H1 (cell line): ENCODE measurements at regions not wholly inside any gene's neighbourhood (a gene's known extent, or its start where the extent isn't known, plus 50 kb on each side); places are given as distances from the start of the nearest gene placed in this dataset.
"Not testable (repeated sequence)": the region's sequence is repeated elsewhere in the genome, so short reads cannot be mapped to it uniquely, and the experiment has no call there.

ENCODE experiments used
- CTCF ChIA-PET: fragments of 300-600 bp; sonication (Branson Sonifier 250); formaldehyde crosslinking; loops from one replicate; lab custom pipeline; 2021; ENCODE audit not compliant: partially characterized antibody; lab: Charles Lee
- POLR2A ChIA-PET: fragments of 300-600 bp; sonication (Branson Sonifier 250); formaldehyde crosslinking; loops from one replicate; lab custom pipeline; 2021; ENCODE audit warnings: inconsistent platforms; ENCODE audit not compliant: partially characterized antibody; lab: Charles Lee
- DNase-seq, 2 experiments: peaks; one replicate each; pipeline versions ENCODE4 v3.0.0 to v3.0.0-alpha.2; 2010 to 2022; ENCODE audit warnings: low spot score in 2 of 2, low read depth in 1 of 2, mixed read lengths in 1 of 2
- FAIRE-seq: peaks from 2 replicates; lab custom pipeline; 2011; peaks lifted over from hg19 to GRCh38; lab: Jason Lieb, UNC
- H2AFZ ChIP-seq: 2 replicates; pipeline ENCODE4 v1.8.1; 2012; ENCODE audit warnings: low read length, inconsistent platforms
- H2AK5ac ChIP-seq: 2 replicates; pipeline ENCODE4 v1.6.1; 2013; ENCODE audit warnings: low read depth, low read length
- H2BK120ac ChIP-seq: replicated peaks from 2 replicates; pipeline ENCODE3; 2013; ENCODE audit warnings: low read depth, low read length, inconsistent platforms
- H2BK12ac ChIP-seq: 2 replicates; pipeline ENCODE4 v1.6.1; 2013; ENCODE audit warnings: low read depth, low read length
- H2BK15ac ChIP-seq: 2 replicates; pipeline ENCODE4 v1.6.1; 2013; ENCODE audit warnings: low read length
- H2BK20ac ChIP-seq: 2 replicates; pipeline ENCODE4 v1.6.1; 2013; ENCODE audit warnings: low read length
- H2BK5ac ChIP-seq: 2 replicates; pipeline ENCODE4 v1.6.1; 2013; ENCODE audit warnings: low read depth, low read length
- H3K14ac ChIP-seq: 2 replicates; pipeline ENCODE4 v1.6.1; 2013; ENCODE audit warnings: inconsistent platforms; ENCODE audit not compliant: insufficient read length
- H3K18ac ChIP-seq: 2 replicates; pipeline ENCODE4 v1.6.1; 2013; ENCODE audit warnings: low read length; ENCODE audit errors: extremely low read depth
- H3K23ac ChIP-seq: 2 replicates; pipeline ENCODE4 v1.6.1; 2013; ENCODE audit warnings: inconsistent platforms; ENCODE audit not compliant: insufficient read length
- H3K23me2 ChIP-seq: 2 replicates; pipeline ENCODE4 v1.6.1; 2013; ENCODE audit warnings: low read depth, low read length
- H3K27ac ChIP-seq: 2 replicates; pipeline ENCODE4 v1.6.1; 2011; ENCODE audit warnings: low read depth, low read length, inconsistent platforms
- H3K27me3 ChIP-seq, 4 experiments: replicated peaks in 1 of 4; 1 replicate in 1 of 4; 2 replicates in 3 of 4; pipeline versions ENCODE4 v1.6.1 to v1.8.1; 2011 to 2013; ENCODE audit warnings: low read length in 3 of 4, mild to moderate bottlenecking in 3 of 4, inconsistent platforms in 2 of 4, mixed read lengths in 2 of 4, moderate library complexity in 1 of 4; ENCODE audit not compliant: control insufficient read depth in 3 of 4, insufficient read depth in 3 of 4; ENCODE audit errors: extremely low read depth in 1 of 4
- H3K36me3 ChIP-seq, 4 experiments: 2 replicates each; pipeline versions ENCODE4 v1.6.1 to v1.8.1; 2011 to 2013; ENCODE audit warnings: mild to moderate bottlenecking in 4 of 4, low read length in 3 of 4, moderate library complexity in 2 of 4, control low read depth in 1 of 4, inconsistent platforms in 1 of 4; ENCODE audit not compliant: insufficient read depth in 4 of 4, control insufficient read depth in 2 of 4
- H3K4ac ChIP-seq: replicated peaks from 2 replicates; pipeline ENCODE3; 2013; ENCODE audit warnings: low read length, low read depth, mixed read lengths, inconsistent platforms; ENCODE audit not compliant: insufficient read length
- H3K4me1 ChIP-seq, 4 experiments: replicated peaks in 1 of 4; 1 replicate in 1 of 4; 2 replicates in 3 of 4; pipeline versions ENCODE4 v1.6.1 to v1.8.1; 2011 to 2013; ENCODE audit warnings: low read length in 3 of 4, inconsistent platforms in 2 of 4, mixed read lengths in 1 of 4; ENCODE audit not compliant: insufficient read depth in 4 of 4, control insufficient read depth in 3 of 4
- H3K4me2 ChIP-seq, 2 experiments: 2 replicates each; pipeline versions ENCODE4 v1.6.1 to v1.8.1; 2011 to 2013; ENCODE audit warnings: low read depth in 2 of 2, low read length in 2 of 2, control low read depth in 1 of 2, inconsistent platforms in 1 of 2, mild to moderate bottlenecking in 1 of 2; ENCODE audit not compliant: insufficient read depth in 1 of 2
- H3K4me3 ChIP-seq, 4 experiments: fragments of 200-600, 300-600 bp in 1 of 4; sonication (generic), shearing (Covaris generic), sonication (Bioruptor Twin) in 1 of 4; 2 replicates each; pipeline versions ENCODE4 v1.5.1 to v1.8.1; 2011 to 2016; ENCODE audit warnings: low read length in 4 of 4, low read depth in 3 of 4, control low read depth in 2 of 4, inconsistent platforms in 2 of 4, mild to moderate bottlenecking in 2 of 4, mixed read lengths in 1 of 4, moderate library complexity in 1 of 4; ENCODE audit not compliant: insufficient read depth in 2 of 4; ENCODE audit errors: extremely low read depth in 1 of 4
- H3K56ac ChIP-seq: replicated peaks from 2 replicates; pipeline ENCODE3; 2013; ENCODE audit warnings: low read depth, mild to moderate bottlenecking, mixed read lengths, low read length, inconsistent platforms; ENCODE audit not compliant: insufficient read length
- H3K79me1 ChIP-seq: 2 replicates; pipeline ENCODE4 v1.6.1; 2013; ENCODE audit warnings: low read depth, low read length, control low read depth
- H3K79me2 ChIP-seq, 2 experiments: 2 replicates each; pipeline versions ENCODE4 v1.6.1 to v1.8.1; 2012 to 2013; ENCODE audit warnings: low read length in 2 of 2, mild to moderate bottlenecking in 2 of 2, inconsistent platforms in 1 of 2; ENCODE audit not compliant: insufficient read depth in 2 of 2, control insufficient read depth in 1 of 2
- H3K9ac ChIP-seq, 4 experiments: replicated peaks in 1 of 4; 1 replicate in 1 of 4; 2 replicates in 3 of 4; pipeline versions ENCODE4 v1.6.1 to v1.8.1; 2011 to 2013; ENCODE audit warnings: low read depth in 3 of 4, low read length in 3 of 4, control low read depth in 2 of 4, mild to moderate bottlenecking in 2 of 4, moderate library complexity in 2 of 4, inconsistent platforms in 1 of 4; ENCODE audit errors: extremely low read depth in 1 of 4
- H3K9me3 ChIP-seq, 2 experiments: 2 replicates each; pipeline versions ENCODE4 v1.6.1 to v1.8.1; 2012 to 2013; ENCODE audit warnings: mild to moderate bottlenecking in 2 of 2, moderate library complexity in 2 of 2, control low read depth in 1 of 2, inconsistent platforms in 1 of 2, low read depth in 1 of 2, low read length in 1 of 2, mixed read lengths in 1 of 2; ENCODE audit not compliant: insufficient read depth in 2 of 2
- H4K20me1 ChIP-seq, 2 experiments: replicated peaks in 1 of 2; 2 replicates each; pipeline versions ENCODE3 to v1.8.1; 2011 to 2013; ENCODE audit warnings: inconsistent platforms in 2 of 2, low read length in 2 of 2, mild to moderate bottlenecking in 1 of 2; ENCODE audit not compliant: insufficient read depth in 2 of 2, control insufficient read depth in 1 of 2
- H4K5ac ChIP-seq: 2 replicates; pipeline ENCODE4 v1.6.1; 2013; ENCODE audit warnings: low read length, low read depth, mixed read lengths, inconsistent platforms; ENCODE audit not compliant: insufficient read length
- H4K8ac ChIP-seq: 2 replicates; pipeline ENCODE4 v1.8.0; 2013; ENCODE audit warnings: mild to moderate bottlenecking, moderate library complexity, low read length, inconsistent platforms; ENCODE audit not compliant: insufficient read depth; ENCODE audit errors: extremely low read depth
- H4K91ac ChIP-seq: replicated peaks from 2 replicates; pipeline ENCODE3; 2013; ENCODE audit warnings: low read length, mixed read lengths, inconsistent platforms; ENCODE audit not compliant: insufficient read length
- CTCF ChIP-seq, 3 experiments: IDR thresholded peaks; 1 replicate in 2 of 3; 2 replicates in 1 of 3; pipeline versions ENCODE4 v1.5.1 to v1.6.1; 2011; ENCODE audit warnings: low read length in 3 of 3, mild to moderate bottlenecking in 3 of 3, inconsistent platforms in 2 of 3, low read depth in 1 of 3, moderate library complexity in 1 of 3; ENCODE audit not compliant: insufficient read depth in 1 of 3; ENCODE audit errors: control extremely low read depth in 1 of 3
- RAD21 ChIP-seq, 2 experiments: IDR thresholded peaks in 1 of 2; conservative IDR thresholded peaks in 1 of 2; 2 replicates each; pipeline ENCODE4 v1.6.1; 2011; ENCODE audit warnings: low read depth in 2 of 2, low read length in 2 of 2, improper control_type of control experiment in 1 of 2, inconsistent platforms in 1 of 2, mild to moderate bottlenecking in 1 of 2, moderate library complexity in 1 of 2
- WGBS, 2 experiments: shearing (Covaris generic) in 1 of 2; methylation state at CpG; one replicate each; pipeline versions ENCODE4 v1.1.6 to v1.1.7; 2013 to 2015; ENCODE audit warnings: low lambda C conversion rate in 2 of 2, mixed read lengths in 2 of 2, inconsistent platforms in 1 of 2, low coverage in 1 of 2, missing lambda C conversion rate in 1 of 2; ENCODE audit not compliant: insufficient replicate concordance in 2 of 2, insufficient coverage in 1 of 2, insufficient read length in 1 of 2; ENCODE audit errors: extremely low coverage in 1 of 2, missing lambda C conversion rate in 1 of 2; 5-methylcytosine and 5-hydroxymethylcytosine counted together

GRCh38 chr1:157310805-157311729 is 172.9 kb upstream of the ETV3 start:
- not testable (repeated sequence) for H3K4me1 ChIP-seq, H3K27ac ChIP-seq, H3K9ac ChIP-seq, H2BK5ac ChIP-seq, H3K56ac ChIP-seq, H2BK15ac ChIP-seq, H2BK12ac ChIP-seq, H2BK120ac ChIP-seq, H3K36me3 ChIP-seq, H3K4ac ChIP-seq, H3K4me2 ChIP-seq, H3K9me3 ChIP-seq, H3K14ac ChIP-seq, H4K91ac ChIP-seq, H3K4me3 ChIP-seq, H3K79me2 ChIP-seq, H4K20me1 ChIP-seq, H3K23ac ChIP-seq, H4K8ac ChIP-seq, H3K23me2 ChIP-seq, H3K79me1 ChIP-seq, H3K27me3 ChIP-seq, H4K5ac ChIP-seq
- POLR2A ChIA-PET, result interaction anchor here (0.6 kb wide), 1 partner anchor 367 kb away, joined by 3 read pairs; no protein-coding TSS in a partner anchor
- CTCF ChIA-PET, result interaction anchor here (0.6 to 6.1 kb wide), 33 partner anchors 9 to 221 kb away, joined by 3 to 51 read pairs (median 4); no protein-coding TSS in a partner anchor
- H2AFZ ChIP-seq, result peak overlapping the region; percentile 90; the same call in 1 of the 2 replicates
- H2AK5ac ChIP-seq, result 0 out of 2 replicates have a peak overlapping the region, but pooled peaks have one; percentile 39
- H2BK20ac ChIP-seq, result peak overlapping the region; percentile 32; the same call in 1 of the 2 replicates
- 0 out of 2 replicates have a peak overlapping the region, but pooled peaks have one; percentile 16 for H3K18ac ChIP-seq
- 35% methylated on average over 6 of the region's 6 CpGs; no CpG with 5 or more reads in 1 of the 2 experiments for WGBS, 2 experiments
- peak; percentile 82 to 86 for TF ChIP-seq RAD21 (IDR thresholded peaks at IDR 0.05 in 1 of 2, conservative IDR thresholded peaks at IDR 0.05 in 1 of 2; ENCODE audit: low read depth in 2 of 2, low read length in 2 of 2)
- peak; percentile 40 to 74 (median 71) for TF ChIP-seq CTCF (IDR thresholded peaks at IDR 0.05; ENCODE audit: control extremely low read depth in 1 of 3, insufficient read depth in 1 of 3, low read depth in 1 of 3, low read length in 3 of 3)
- DNase-seq, result peak in 1 of 2 experiments; percentile 38
- peak; percentile 19 for FAIRE-seq
